Fibroblast of lung (primary cell): ENCODE measurements at regions not wholly inside any gene's neighbourhood (a gene's known extent, or its start where the extent isn't known, plus 50 kb on each side); places are given as distances from the start of the nearest gene placed in this dataset.

Experiments
- CTCF ChIP-seq, 2 donors: IDR thresholded peaks in 1 of 2; conservative IDR thresholded peaks in 1 of 2; 1 replicate in 1 of 2; 2 replicates in 1 of 2; pipeline ENCODE4 v1.5.1; 2011 to 2012; ENCODE audit warnings: low read length in 2 of 2, control low read depth in 1 of 2, inconsistent platforms in 1 of 2, low read depth in 1 of 2, mild to moderate bottlenecking in 1 of 2
- EZH2 ChIP-seq: IDR thresholded peaks from 2 replicates; pipeline ENCODE4 v1.5.1; 2012; ENCODE audit warnings: low read length, control low read depth, mild to moderate bottlenecking; ENCODE audit errors: missing control alignments

GRCh38 chr21:23152130-23152529, 2153.9 kb downstream of the NCAM2 start:
- TF ChIP-seq EZH2 (no peak), CTCF (conservative IDR thresholded peaks at IDR 0.05 in 1 of 2, IDR thresholded peaks at IDR 0.05 in 1 of 2; ENCODE audit: low read depth in 1 of 2, low read length in 2 of 2) (no peak)
